OCI-LY3 (cell line): ENCODE measurements at regions not wholly inside any gene's neighbourhood (a gene's known extent, or its start where the extent isn't known, plus 50 kb on each side); places are given as distances from the start of the nearest gene placed in this dataset.

Experiments used
- H2AFZ ChIP-seq: fragments of 200-600, 300-600 bp; shearing (Covaris generic); 2 replicates; pipeline ENCODE4 v1.6.0; 2014; ENCODE audit warnings: antibody characterized with exemption, low read depth, low read length
- H3K27ac ChIP-seq: fragments of 200-600, 300-600 bp; sonication (generic); 2 replicates; pipeline ENCODE4 v1.5.1; 2014; ENCODE audit warnings: mild to moderate bottlenecking, low read length, moderate library complexity, mixed read lengths
- H3K27me3 ChIP-seq: fragments of 200-600, 300-600 bp; sonication (generic); 2 replicates; pipeline ENCODE4 v1.6.1; 2014; ENCODE audit warnings: low read depth, low read length, mixed read lengths
- H3K36me3 ChIP-seq: fragments of 200-600, 300-600 bp; sonication (generic); replicated peaks from 2 replicates; pipeline ENCODE3; 2014; ENCODE audit warnings: low read depth, low read length, mixed read lengths
- H3K4me1 ChIP-seq: fragments of 300-600, 200-600 bp; sonication (generic); 2 replicates; pipeline ENCODE4 v1.6.1; 2014; ENCODE audit warnings: low read length, mixed read lengths
- H3K4me2 ChIP-seq: fragments of 200-600, 300-600 bp; sonication (generic); 2 replicates; pipeline ENCODE4 v1.6.1; 2014; ENCODE audit warnings: low read length, mixed read lengths
- H3K4me3 ChIP-seq: fragments of 300-600, 200-600 bp; sonication (generic); 2 replicates; pipeline ENCODE4 v1.5.1; 2014; ENCODE audit warnings: antibody characterized with exemption, mild to moderate bottlenecking, low read length, moderate library complexity
- H3K79me2 ChIP-seq: fragments of 300-600, 200-600 bp; shearing (Covaris generic); 2 replicates; pipeline ENCODE4 v1.6.1; 2014; ENCODE audit warnings: mild to moderate bottlenecking, low read length, mixed read lengths
- H3K9ac ChIP-seq: fragments of 300-600, 200-600 bp; shearing (Covaris generic); 2 replicates; pipeline ENCODE4 v1.6.0; 2014; ENCODE audit warnings: mild to moderate bottlenecking, low read length, moderate library complexity
- H3K9me3 ChIP-seq: fragments of 200-600, 300-600 bp; shearing (Covaris generic); 2 replicates; pipeline ENCODE4 v1.6.1; 2014; ENCODE audit warnings: low read length, mixed read lengths; ENCODE audit not compliant: insufficient read depth
- H4K20me1 ChIP-seq: fragments of 200-600, 300-600 bp; sonication (generic); 2 replicates; pipeline ENCODE4 v1.6.1; 2016; ENCODE audit warnings: low read length, mixed read lengths; ENCODE audit not compliant: insufficient read depth
- CTCF ChIP-seq: fragments of 200-600, 300-600 bp; sonication (generic); IDR thresholded peaks from 2 replicates; pipeline ENCODE4 v1.5.1; 2014; ENCODE audit warnings: antibody characterized with exemption, low read length, low read depth
- EZH2phosphoT487 ChIP-seq: fragments of 200-600 bp; shearing (Covaris generic); IDR thresholded peaks from 2 replicates; pipeline ENCODE4 v1.6.1; 2018; ENCODE audit warnings: antibody characterized with exemption, mixed run types, low read depth

DNA sequence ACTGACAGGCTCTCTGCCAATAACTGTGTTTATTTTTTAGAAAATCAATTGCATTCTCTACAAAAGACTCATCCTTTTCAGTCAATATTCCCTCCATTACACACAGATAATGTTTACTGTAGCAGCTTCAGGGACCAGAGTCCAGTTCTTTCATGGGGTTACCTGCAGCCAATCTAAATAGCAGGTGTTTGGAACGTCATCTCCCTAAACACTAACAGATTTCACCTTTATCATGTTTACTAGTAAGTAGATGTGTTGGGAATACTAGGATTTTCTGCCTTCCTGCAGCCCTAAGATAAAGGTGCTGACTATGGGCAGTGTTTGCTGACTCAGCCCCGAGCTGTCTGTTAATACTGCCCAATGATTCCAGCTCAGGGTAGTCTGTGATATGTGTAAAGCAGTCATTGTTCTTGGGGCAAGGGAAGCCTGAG lies 447.0 kb downstream of the KIF4B start:
- H3K9me3 ChIP-seq: no peaks in the 10 kb centered on the region
- no peak overlapping the region for H3K27ac ChIP-seq

DNA sequence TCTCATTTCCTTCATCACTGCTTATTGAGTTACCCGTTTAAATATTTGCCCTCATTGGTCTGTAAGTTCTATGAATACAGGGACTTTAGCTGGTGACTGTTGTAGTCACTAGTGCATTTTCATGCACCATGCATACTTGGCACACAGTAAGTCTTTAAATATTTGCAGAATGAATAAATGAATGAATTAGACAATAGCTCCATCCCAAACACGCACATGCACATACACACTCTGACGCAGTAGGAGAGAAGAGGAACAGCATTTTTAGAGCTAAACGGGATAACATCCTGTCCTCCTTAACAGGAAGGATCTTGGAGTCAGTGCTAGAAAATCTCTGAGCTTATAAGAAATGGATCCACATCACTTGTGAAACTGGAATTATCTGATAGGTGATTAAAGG lies 447.7 kb downstream of the KIF4B start:
- no peaks in the 10 kb centered on the region for H3K79me2 ChIP-seq

More for the DNA sequence above, 447.0 kb downstream of the KIF4B start:
- Histone ChIP-seq H2AFZ (no peak overlapping the region), H3K4me3 (no peak overlapping the region), H3K4me1 (no peaks in the 10 kb centered on the region), H3K4me2 (no peak overlapping the region), H4K20me1 (no peaks in the 10 kb centered on the region), H3K79me2 (no peaks in the 10 kb centered on the region), H3K9ac (no peak overlapping the region), H3K36me3 (no peaks in the 10 kb centered on the region), H3K27me3 (no peaks in the 10 kb centered on the region)
- TF ChIP-seq CTCF (no peak), EZH2phosphoT487 (no peak)

GRCh38 chr5:155466851-155467250 lies 453.3 kb downstream of the KIF4B start:
- H3K27ac ChIP-seq: no peak overlapping the region
- H3K4me3 ChIP-seq: no peak overlapping the region
- H3K4me2 ChIP-seq: no peak overlapping the region
- no peak for TF ChIP-seq EZH2phosphoT487
- no peak for TF ChIP-seq CTCF
- H2AFZ ChIP-seq: no peak overlapping the region
- H3K9ac ChIP-seq: no peak overlapping the region
- no peaks in the 10 kb centered on the region for H3K79me2 ChIP-seq
- no peaks in the 10 kb centered on the region for H3K9me3 ChIP-seq
- H3K36me3 ChIP-seq: no peaks in the 10 kb centered on the region
- H4K20me1 ChIP-seq: no peaks in the 10 kb centered on the region
- H3K4me1 ChIP-seq: no peaks in the 10 kb centered on the region
- no peaks in the 10 kb centered on the region for H3K27me3 ChIP-seq

More for the DNA sequence above, 447.7 kb downstream of the KIF4B start:
- H3K4me3 ChIP-seq: no peak overlapping the region
- no peak overlapping the region for H3K4me2 ChIP-seq
- H4K20me1 ChIP-seq: no peaks in the 10 kb centered on the region
- no peaks in the 10 kb centered on the region for H3K4me1 ChIP-seq
- no peaks in the 10 kb centered on the region for H3K36me3 ChIP-seq
- H2AFZ ChIP-seq: no peak overlapping the region
- H3K27ac ChIP-seq: no peak overlapping the region
- H3K9me3 ChIP-seq: no peaks in the 10 kb centered on the region
- H3K27me3 ChIP-seq: no peaks in the 10 kb centered on the region
- no peak for TF ChIP-seq CTCF
- no peak for TF ChIP-seq EZH2phosphoT487
- no peak overlapping the region for H3K9ac ChIP-seq

DNA sequence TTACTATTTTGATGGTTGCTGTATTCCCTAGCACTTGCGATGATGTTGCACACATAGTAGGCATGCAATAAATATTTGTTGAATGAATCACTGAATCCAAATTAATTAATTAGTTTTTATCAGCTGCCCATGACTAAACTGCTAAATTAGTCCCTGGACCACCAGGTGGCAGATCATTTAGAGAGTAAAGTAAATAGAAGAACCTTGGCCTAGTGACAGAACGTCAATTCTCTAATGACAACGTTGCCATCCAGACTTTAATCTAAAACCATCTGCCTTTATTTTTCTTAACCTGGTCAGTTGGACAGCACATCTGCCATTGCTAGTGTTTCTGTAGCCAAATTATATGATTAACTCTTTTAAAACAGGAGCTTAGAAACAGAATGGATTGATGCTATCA lies 457.5 kb downstream of the KIF4B start:
- no peak overlapping the region for H3K4me2 ChIP-seq
- H3K27ac ChIP-seq: no peak overlapping the region
- H2AFZ ChIP-seq: no peak overlapping the region
- H3K4me1 ChIP-seq: no peaks in the 10 kb centered on the region
- H3K36me3 ChIP-seq: no peaks in the 10 kb centered on the region
- TF ChIP-seq EZH2phosphoT487 (no peak), CTCF (no peak)
- no peak overlapping the region for H3K9ac ChIP-seq
- no peaks in the 10 kb centered on the region for H3K27me3 ChIP-seq
- no peak overlapping the region for H3K4me3 ChIP-seq
- H3K79me2 ChIP-seq: no peaks in the 10 kb centered on the region
- no peaks in the 10 kb centered on the region for H3K9me3 ChIP-seq
- no peaks in the 10 kb centered on the region for H4K20me1 ChIP-seq
